HG03460 (cell line): ENCODE measurements at regions not wholly inside any gene's neighbourhood (a gene's known extent, or its start where the extent isn't known, plus 50 kb on each side); places are given as distances from the start of the nearest gene placed in this dataset.
"Not testable (repeated sequence)": the region's sequence is repeated elsewhere in the genome, so short reads cannot be mapped to it uniquely, and the experiment has no call there.

Source experiments
- ATAC-seq: cut with Tn5 transposase; IDR thresholded peaks from one replicate; pipeline ENCODE4 v1.9.1; 2021; ENCODE audit not compliant: unreplicated experiment

GRCh38 chr2:198314559-198315153, 510.3 kb downstream of the PLCL1 start:
- ATAC-seq: peak; percentile 54

GRCh38 chr2:198312596-198313483, 508.4 kb downstream of the PLCL1 start:
- no peak for ATAC-seq

- no peak for ATAC-seq
These were observed 506.6 kb downstream of the PLCL1 start for GRCh38 chr2:198311020-198311419.

GRCh38 chr2:198309673-198310280, 505.4 kb downstream of the PLCL1 start:
- ATAC-seq: peak; percentile 67

DNA sequence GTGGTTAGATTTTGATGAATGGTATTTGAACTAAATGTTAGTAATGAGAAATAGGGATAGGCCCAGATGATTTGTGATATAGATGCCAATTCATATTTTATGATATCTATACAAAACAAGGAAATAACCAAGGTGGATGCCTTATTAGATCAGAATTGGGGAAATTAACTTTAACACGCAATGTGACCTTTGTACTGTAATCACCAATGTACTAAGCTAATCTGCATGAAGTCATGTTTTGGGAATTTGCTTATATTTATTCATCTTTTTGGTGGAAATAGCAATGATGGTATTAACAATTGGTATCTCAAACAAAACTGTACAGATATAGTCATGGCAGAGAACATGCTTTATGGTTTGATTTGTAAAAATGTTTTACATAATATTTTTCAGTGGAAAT, 504.7 kb downstream of the PLCL1 start:
- no peak for ATAC-seq

DNA sequence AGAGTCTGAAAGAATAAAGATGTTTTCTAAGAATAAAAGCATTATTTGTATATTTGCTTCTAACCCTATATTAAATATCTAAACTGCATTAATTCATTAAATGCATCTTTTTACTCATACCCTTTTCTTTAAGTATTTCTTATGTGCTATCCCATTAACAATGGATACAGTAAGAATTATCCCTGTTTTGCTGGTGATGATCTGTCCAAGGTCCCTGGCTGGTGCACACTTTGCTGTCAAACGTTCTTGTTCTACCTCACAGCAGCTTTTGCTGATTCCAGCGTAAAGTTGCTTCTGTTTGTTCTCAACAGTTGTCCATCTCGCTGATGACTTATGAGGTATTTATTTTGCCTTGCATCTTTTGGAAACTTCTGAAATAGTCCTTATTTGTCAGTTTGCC, 504.0 kb downstream of the PLCL1 start:
- no peak for ATAC-seq

GRCh38 chr2:198307093-198307492, 502.7 kb downstream of the PLCL1 start:
- ATAC-seq: no peak

DNA sequence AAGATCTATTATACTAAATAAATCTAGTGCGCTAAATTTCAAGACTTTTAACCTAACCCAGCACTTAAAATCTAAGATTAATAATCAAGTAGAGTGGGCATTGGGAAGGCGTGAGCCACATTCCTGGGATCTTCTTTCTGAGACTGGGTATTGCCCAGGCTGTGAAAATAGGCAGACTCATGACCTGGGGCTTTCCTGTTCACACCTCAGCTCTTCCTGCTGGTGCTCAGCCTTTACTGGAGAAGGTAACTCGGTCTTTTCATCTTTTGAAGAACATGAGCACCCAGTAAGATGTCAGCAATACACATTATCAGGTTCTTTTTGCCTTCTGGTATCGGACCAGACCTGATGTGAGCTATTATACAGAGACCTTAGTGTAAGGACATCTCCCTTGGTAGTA, 500.5 kb downstream of the PLCL1 start:
- ATAC-seq: no peak

GRCh38 chr2:198297350-198297749, 493.0 kb downstream of the PLCL1 start:
- no peak for ATAC-seq

GRCh38 chr2:198296665-198297308, 492.4 kb downstream of the PLCL1 start:
- ATAC-seq: peak; percentile 91

DNA sequence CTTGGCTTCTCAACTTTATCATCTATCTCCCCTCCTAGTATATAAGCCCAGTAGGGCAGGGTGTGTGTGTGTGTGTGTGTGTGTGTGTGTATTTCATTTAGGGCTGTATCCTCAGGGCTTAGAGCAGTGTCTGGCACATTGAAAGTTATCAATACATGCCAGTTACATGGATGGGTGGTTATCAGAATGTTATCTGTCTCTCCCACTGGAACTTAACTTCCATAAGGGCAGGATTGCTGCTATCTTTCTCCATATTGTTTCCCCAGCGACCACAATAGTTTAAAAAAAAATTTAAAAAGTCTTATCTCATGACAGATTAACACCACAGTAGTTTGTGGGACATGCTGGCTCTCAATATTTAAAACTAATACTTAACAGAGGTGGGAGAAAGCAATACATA, 488.9 kb downstream of the PLCL1 start:
- no peak for ATAC-seq

- no peak for ATAC-seq
These were observed 485.4 kb downstream of the PLCL1 start for GRCh38 chr2:198289811-198290210.

- no peak for ATAC-seq
These were observed 483.3 kb downstream of the PLCL1 start for GRCh38 chr2:198287706-198288105.

GRCh38 chr2:198285216-198285615, 480.8 kb downstream of the PLCL1 start:
- no peak for ATAC-seq

DNA sequence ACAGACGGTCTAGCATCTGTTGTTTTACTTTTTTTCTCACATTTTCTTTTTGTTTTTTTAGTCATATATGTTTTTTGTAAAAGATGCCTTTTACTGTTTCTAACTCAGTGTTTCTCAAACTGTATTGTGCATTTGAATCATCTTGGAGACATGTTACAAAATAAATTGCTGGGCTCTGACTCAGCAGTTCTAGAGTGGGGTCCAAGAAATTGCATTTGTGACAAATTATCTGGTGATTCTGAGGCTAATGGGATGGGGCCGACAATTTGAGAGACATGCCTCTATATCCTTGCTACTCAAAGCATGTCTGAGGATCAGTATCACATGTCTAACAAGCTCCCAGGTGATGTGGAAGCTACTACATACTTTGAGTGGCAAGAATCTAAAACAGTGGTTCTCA, 478.8 kb downstream of the PLCL1 start:
- no peak for ATAC-seq

DNA sequence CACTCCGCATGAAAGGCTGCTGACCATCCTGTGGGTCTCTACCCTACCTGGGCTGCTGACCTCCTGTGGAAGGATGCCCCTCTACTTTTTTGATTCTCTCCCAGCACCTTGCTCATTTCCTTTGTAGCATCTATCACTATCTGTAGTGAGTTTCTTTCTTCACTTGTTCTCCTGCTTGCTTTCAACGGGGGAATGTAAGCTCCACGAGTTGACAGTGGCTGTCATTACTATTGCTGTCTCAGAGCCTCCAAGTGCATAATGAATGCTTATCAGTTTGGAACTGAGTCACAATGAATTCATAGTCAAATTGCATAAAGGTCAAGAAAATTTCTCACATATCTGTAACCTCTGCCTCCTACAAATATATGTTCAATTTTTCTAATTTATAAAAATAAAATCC, 477.7 kb downstream of the PLCL1 start:
- no peak for ATAC-seq

DNA sequence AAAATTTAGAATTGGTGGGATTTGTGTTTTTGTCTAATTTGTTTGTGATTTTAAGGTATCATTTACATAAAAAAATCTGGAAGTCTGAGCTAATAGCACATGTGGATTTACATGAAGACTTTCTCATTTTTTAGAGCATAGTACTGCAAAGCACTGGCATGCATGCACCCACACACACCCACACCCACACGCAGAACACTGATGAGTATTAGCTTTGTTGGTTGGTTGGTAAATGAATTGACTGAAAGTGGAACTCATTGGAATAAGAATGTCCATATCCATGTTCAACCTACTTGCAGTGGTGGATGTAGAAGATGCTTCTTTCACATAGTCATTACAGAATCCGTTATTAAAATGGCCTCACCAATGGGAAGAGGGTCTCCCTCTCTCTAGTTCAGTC, 475.8 kb downstream of the PLCL1 start:
- no peak for ATAC-seq

- no peak for ATAC-seq
These were observed 474.6 kb downstream of the PLCL1 start for GRCh38 chr2:198279026-198279425.

GRCh38 chr2:198277181-198277580, 472.8 kb downstream of the PLCL1 start:
- ATAC-seq: no peak

DNA sequence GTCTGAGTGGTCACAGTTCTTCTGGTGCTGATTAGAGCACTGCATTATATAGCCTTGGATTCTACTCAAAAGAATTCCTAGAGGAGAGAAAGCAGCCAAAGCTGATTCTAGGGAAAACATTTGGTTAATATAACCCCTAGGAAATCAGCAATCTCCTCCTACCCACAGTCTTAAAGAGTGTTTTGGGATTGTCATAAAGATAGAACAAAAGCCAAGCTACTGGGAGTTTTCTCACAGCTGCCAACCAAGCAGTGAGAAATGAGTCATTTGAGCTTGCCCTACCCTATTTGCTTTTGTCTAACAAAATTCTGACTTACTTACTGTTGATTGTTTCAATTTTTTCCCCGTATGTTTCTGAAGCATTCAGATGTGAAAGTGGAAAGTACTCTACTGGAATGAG, 469.3 kb downstream of the PLCL1 start:
- no peak for ATAC-seq

DNA sequence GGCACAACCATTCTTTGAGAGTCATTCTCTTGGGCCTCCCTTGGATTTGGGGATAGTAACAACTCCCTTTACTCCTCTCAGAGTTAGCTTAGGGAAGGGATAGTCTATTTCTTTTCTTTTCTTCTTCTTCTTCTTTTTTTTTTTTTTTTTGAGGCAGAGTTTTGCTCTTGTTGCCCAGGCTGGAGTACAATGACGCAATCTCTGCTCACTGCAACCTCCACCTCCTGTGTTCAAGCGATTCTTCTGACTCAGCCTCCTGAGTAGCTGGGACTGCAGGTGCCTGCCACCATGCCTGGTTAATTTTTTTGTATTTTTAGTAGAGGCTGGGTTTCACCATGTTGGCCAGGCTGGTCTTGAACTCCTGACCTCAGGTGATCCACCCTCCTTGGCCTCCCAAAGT, 465.8 kb downstream of the PLCL1 start:
- not testable (repeated sequence) for ATAC-seq

DNA sequence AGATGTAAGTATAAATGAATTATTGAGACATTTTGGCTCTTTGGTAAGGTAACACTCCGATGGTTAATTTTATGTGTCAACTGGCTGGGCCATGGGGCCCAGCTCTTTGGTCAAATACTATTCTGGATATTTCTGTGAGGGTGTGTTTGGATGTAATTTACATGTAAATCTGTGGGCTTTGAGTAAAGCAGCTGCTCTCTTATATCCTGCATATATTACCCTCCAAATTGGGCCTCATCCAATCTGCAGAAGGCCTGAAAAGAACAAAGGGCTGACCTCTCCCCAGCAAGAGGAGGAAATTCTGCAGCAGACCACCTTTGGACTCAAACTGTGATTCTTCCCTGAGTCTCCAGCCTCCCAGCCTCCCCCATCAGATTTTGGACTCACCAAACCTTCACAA, 464.1 kb downstream of the PLCL1 start:
- no peak for ATAC-seq
